Smooth muscle cell (in vitro differentiated cells): ENCODE measurements at regions not wholly inside any gene's neighbourhood (a gene's known extent, or its start where the extent isn't known, plus 50 kb on each side); places are given as distances from the start of the nearest gene placed in this dataset.

Experiments
- DNase-seq: peaks from one replicate; lab custom pipeline; 2025; ENCODE audit not compliant: unreplicated experiment; lab: John Stamatoyannopoulos, UW
- H2AFZ ChIP-seq: fragments of 200-600 bp; sonication (generic); 2 replicates; pipeline ENCODE4 v1.6.0; 2016; ENCODE audit warnings: antibody characterized with exemption, low read depth, mild to moderate bottlenecking
- H3F3A ChIP-seq: fragments of 200-600 bp; sonication (generic); 2 replicates; pipeline ENCODE4 v1.6.0; 2017; ENCODE audit warnings: antibody characterized with exemption, low read depth
- H3K27ac ChIP-seq: fragments of 200-600 bp; sonication (generic); 2 replicates; pipeline ENCODE4 v1.5.1; 2016; ENCODE audit warnings: low read depth, mild to moderate bottlenecking
- H3K27me3 ChIP-seq: fragments of 200-600 bp; sonication (generic); 2 replicates; pipeline ENCODE4 v1.6.1; 2016; ENCODE audit warnings: low read depth, mild to moderate bottlenecking
- H3K36me3 ChIP-seq: fragments of 200-600 bp; sonication (generic); 2 replicates; pipeline ENCODE4 v1.5.1; 2016; ENCODE audit warnings: low read depth
- H3K4me1 ChIP-seq: fragments of 200-600 bp; sonication (generic); 2 replicates; pipeline ENCODE4 v1.5.1; 2016; ENCODE audit warnings: low read depth
- H3K4me2 ChIP-seq: fragments of 200-600 bp; sonication (generic); 2 replicates; pipeline ENCODE4 v1.6.0; 2016; ENCODE audit warnings: mild to moderate bottlenecking
- H3K4me3 ChIP-seq: fragments of 200-600 bp; sonication (generic); 2 replicates; pipeline ENCODE4 v1.5.1; 2016; ENCODE audit warnings: mild to moderate bottlenecking
- H3K79me2 ChIP-seq: fragments of 200-600 bp; sonication (generic); 2 replicates; pipeline ENCODE4 v1.6.0; 2016; ENCODE audit warnings: low read depth, mild to moderate bottlenecking
- H3K9ac ChIP-seq: fragments of 200-600 bp; sonication (generic); 2 replicates; pipeline ENCODE4 v1.6.0; 2016; ENCODE audit warnings: low read depth
- H3K9me3 ChIP-seq: fragments of 200-600 bp; sonication (generic); replicated peaks from 2 replicates; pipeline ENCODE4 v1.5.1; 2016; ENCODE audit warnings: low read depth
- H4K20me1 ChIP-seq: fragments of 200-600 bp; sonication (generic); 2 replicates; pipeline ENCODE4 v1.6.0; 2016; ENCODE audit warnings: low read depth
- WGBS: methylation state at CpG from one replicate; pipeline ENCODE4 v1.1.7; 2016; ENCODE audit warnings: low lambda C conversion rate; 5-methylcytosine and 5-hydroxymethylcytosine counted together
- TF ChIP-seq, protein P1 (sequence below): fragments of 200-600 bp; sonication (generic); IDR thresholded peaks from 2 replicates; pipeline ENCODE4 v1.5.1; 2017; ENCODE audit warnings: borderline replicate concordance, mild to moderate bottlenecking, antibody characterized with exemption; ENCODE audit not compliant: insufficient read depth, poor library complexity, severe bottlenecking

DNA sequence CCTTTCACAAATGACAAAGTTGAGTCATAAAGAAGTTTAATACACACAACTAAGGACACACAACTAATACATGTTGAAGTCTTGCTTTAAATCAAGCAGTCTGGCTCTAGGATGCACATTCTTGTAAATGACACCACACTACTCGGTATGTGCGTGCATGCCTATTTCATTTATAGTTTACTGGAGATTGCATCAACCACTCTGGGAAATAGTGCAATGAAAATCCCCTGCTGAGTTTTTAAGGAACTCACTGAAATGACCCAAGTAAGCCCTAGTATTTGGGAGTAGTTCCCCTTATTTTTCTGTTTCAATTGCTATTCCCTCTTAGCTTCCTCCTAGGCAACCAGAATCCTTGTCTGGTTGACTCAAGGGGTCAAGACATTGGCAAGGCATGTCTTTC lies 160.2 kb upstream of the LARGE1 start:
- TF ChIP-seq, protein P1, sequence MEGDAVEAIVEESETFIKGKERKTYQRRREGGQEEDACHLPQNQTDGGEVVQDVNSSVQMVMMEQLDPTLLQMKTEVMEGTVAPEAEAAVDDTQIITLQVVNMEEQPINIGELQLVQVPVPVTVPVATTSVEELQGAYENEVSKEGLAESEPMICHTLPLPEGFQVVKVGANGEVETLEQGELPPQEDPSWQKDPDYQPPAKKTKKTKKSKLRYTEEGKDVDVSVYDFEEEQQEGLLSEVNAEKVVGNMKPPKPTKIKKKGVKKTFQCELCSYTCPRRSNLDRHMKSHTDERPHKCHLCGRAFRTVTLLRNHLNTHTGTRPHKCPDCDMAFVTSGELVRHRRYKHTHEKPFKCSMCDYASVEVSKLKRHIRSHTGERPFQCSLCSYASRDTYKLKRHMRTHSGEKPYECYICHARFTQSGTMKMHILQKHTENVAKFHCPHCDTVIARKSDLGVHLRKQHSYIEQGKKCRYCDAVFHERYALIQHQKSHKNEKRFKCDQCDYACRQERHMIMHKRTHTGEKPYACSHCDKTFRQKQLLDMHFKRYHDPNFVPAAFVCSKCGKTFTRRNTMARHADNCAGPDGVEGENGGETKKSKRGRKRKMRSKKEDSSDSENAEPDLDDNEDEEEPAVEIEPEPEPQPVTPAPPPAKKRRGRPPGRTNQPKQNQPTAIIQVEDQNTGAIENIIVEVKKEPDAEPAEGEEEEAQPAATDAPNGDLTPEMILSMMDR, result no peak
- H4K20me1 ChIP-seq, result no peaks in the 10 kb centered on the region

DNA sequence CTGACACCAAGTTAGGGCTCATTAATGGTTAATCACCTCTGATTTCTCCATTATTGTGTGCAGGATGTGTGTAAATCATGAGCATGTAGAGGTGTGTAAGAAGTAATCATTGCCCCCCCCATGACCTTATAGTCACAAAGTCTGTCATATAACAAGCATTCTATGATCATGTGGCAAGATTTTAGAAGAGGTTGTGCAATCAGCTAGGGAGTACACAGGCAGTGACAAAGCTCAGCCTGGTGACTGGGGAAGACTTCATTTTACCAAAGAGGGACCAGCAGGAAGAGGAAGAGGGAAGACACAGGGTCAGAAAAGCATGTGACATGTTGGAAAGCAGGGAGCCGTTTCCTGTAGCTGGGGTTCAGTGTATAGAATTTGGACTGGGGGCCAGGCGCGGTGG lies 176.5 kb upstream of the LARGE1 start:
- WGBS, result 88% methylated on average over 3 of the region's 3 CpGs
- Histone ChIP-seq H3K9ac (no peak overlapping the region), H3K4me1 (no peaks in the 10 kb centered on the region), H3K79me2 (no peaks in the 10 kb centered on the region), H3F3A (no peaks in the 10 kb centered on the region), H3K4me2 (no peak overlapping the region), H3K27ac (no peak overlapping the region), H2AFZ (no peak overlapping the region), H3K27me3 (no peaks in the 10 kb centered on the region), H3K4me3 (no peak overlapping the region), H3K36me3 (no peaks in the 10 kb centered on the region), H3K9me3 (no peaks in the 10 kb centered on the region), H4K20me1 (no peaks in the 10 kb centered on the region)
- DNase-seq, result no peak
- TF ChIP-seq, protein P1, result no peak

More for the DNA sequence above, 160.2 kb upstream of the LARGE1 start:
- H3K36me3 ChIP-seq, result no peaks in the 10 kb centered on the region
- H3K27ac ChIP-seq, result peak overlapping the region; percentile 24
- H3K4me3 ChIP-seq, result no peak overlapping the region
- no peak overlapping the region for H3K9ac ChIP-seq
- H2AFZ ChIP-seq, result no peak overlapping the region
- no peak overlapping the region for H3K4me2 ChIP-seq
- no peaks in the 10 kb centered on the region for H3K4me1 ChIP-seq
- no peaks in the 10 kb centered on the region for H3F3A ChIP-seq
- H3K27me3 ChIP-seq, result no peaks in the 10 kb centered on the region
- no peaks in the 10 kb centered on the region for H3K9me3 ChIP-seq
- H3K79me2 ChIP-seq, result no peaks in the 10 kb centered on the region
- 58% methylated on average over 2 of the region's 2 CpGs for WGBS
- DNase-seq, result no peak

DNA sequence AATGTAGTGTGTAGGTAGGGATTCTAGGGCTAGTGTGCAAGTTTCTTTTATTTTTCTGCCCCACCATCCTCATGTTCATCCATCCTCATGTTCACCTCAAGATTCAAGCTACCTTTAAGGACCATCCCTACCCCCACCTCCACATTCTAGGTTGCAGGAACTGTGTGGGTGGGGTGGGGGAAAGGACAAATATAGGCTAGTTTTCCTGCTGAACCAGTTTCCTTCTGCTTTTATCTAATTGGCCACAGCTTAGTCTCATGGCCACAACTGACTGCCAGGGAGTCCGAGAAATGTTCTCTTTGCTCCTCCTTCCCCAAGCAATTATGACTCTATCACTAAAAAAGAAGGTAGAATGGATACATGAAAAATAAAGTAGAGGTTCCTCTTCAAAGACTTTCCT lies 179.0 kb upstream of the LARGE1 start:
- 30% methylated on average over 1 of the region's 1 CpG for WGBS
- H3K27me3 ChIP-seq, result no peaks in the 10 kb centered on the region
- no peaks in the 10 kb centered on the region for H4K20me1 ChIP-seq
- no peaks in the 10 kb centered on the region for H3K36me3 ChIP-seq
- no peak overlapping the region for H3K4me3 ChIP-seq
- TF ChIP-seq, protein P1, result no peak
- H3K9me3 ChIP-seq, result no peaks in the 10 kb centered on the region
- H3K9ac ChIP-seq, result no peak overlapping the region
- H3K27ac ChIP-seq, result no peak overlapping the region
- H3F3A ChIP-seq, result no peaks in the 10 kb centered on the region
- no peak for DNase-seq
- no peak overlapping the region for H3K4me2 ChIP-seq
- H2AFZ ChIP-seq, result no peak overlapping the region
- H3K79me2 ChIP-seq, result no peaks in the 10 kb centered on the region
- no peaks in the 10 kb centered on the region for H3K4me1 ChIP-seq

DNA sequence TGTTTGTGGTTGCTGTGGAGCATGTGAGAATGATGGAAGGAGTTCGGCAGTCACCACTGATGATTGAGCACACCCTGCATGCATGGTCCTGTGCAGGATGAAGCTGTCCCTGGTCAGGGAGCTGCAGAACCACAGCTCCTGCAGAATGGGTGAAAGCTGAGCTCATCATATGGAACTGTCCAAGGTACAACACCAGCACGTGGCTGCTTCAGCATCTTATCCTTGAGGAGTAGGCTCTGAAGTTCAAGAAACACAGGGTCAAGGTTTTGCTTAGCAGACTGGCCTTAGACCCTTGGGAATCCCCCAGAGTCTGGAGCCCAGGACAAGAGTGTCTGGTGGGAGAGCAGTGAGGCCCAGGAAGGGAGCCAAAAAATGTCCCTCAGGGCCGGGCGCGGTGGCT lies 182.4 kb upstream of the LARGE1 start:
- Histone ChIP-seq H3K4me2 (no peak overlapping the region), H4K20me1 (no peaks in the 10 kb centered on the region), H3K9ac (no peak overlapping the region), H3F3A (no peaks in the 10 kb centered on the region), H2AFZ (no peak overlapping the region), H3K4me1 (no peaks in the 10 kb centered on the region), H3K36me3 (no peaks in the 10 kb centered on the region), H3K4me3 (no peak overlapping the region), H3K79me2 (no peaks in the 10 kb centered on the region), H3K27ac (no peak overlapping the region), H3K27me3 (no peaks in the 10 kb centered on the region), H3K9me3 (no peaks in the 10 kb centered on the region)
- DNase-seq, result no peak
- TF ChIP-seq, protein P1, result no peak
- WGBS, result 82% methylated on average over 5 of the region's 5 CpGs
